Esophagus squamous epithelium (tissue), 4 donors: ENCODE measurements at regions not wholly inside any gene's neighbourhood (a gene's known extent, or its start where the extent isn't known, plus 50 kb on each side); places are given as distances from the start of the nearest gene placed in this dataset.

Source experiments
- POLR2A ChIP-seq, 4 donors: fragments of 450-650 bp; IDR thresholded peaks; one replicate each; pipeline ENCODE4 v1.6.1; 2017; ENCODE audit warnings: antibody characterized with exemption in 4 of 4, mild to moderate bottlenecking in 4 of 4, moderate library complexity in 3 of 4
- TF ChIP-seq, protein P1 (sequence below), 6 experiments: fragments of 450-650 bp in 4 of 6; fragments of 200-600 bp in 2 of 6; sonication (generic) in 2 of 6; IDR thresholded peaks; one replicate each; pipeline ENCODE4 v1.5.1; 2016 to 2019; ENCODE audit warnings: antibody characterized with exemption in 6 of 6, mild to moderate bottlenecking in 4 of 6, moderate library complexity in 4 of 6

DNA sequence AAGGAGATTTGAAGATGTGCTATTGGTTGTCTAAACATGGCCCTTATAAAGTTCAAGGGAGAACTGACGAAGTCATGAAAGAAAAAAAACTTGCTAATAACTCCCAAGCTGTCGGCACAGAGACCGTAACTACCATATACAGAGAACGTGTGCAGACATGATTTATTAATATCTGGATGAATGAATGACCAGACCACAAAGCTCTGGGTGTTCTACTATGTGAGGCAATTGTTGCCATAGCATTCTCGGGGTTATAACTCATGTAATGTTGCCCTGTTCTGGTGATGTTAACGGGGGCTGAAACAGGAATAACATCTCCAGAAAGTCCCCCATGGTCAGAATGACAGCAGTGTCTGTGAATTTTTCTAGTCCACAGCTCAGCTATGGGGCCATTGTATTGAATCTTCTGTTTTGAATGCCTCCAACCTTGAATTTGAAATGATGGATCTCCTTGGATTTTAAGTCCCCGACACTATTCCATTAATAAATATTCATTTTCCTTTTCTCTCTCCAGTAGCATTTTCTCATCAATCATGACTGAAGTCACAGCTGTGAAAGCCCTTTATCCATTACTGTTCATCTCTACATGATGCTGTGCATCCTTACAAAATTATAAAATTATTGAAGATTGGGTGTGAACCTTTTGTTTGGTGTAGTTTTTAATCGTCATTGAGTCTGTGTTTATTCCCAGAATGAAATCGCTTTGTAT, 483.4 kb upstream of the KLHL29 start:
- TF ChIP-seq, protein P1, sequence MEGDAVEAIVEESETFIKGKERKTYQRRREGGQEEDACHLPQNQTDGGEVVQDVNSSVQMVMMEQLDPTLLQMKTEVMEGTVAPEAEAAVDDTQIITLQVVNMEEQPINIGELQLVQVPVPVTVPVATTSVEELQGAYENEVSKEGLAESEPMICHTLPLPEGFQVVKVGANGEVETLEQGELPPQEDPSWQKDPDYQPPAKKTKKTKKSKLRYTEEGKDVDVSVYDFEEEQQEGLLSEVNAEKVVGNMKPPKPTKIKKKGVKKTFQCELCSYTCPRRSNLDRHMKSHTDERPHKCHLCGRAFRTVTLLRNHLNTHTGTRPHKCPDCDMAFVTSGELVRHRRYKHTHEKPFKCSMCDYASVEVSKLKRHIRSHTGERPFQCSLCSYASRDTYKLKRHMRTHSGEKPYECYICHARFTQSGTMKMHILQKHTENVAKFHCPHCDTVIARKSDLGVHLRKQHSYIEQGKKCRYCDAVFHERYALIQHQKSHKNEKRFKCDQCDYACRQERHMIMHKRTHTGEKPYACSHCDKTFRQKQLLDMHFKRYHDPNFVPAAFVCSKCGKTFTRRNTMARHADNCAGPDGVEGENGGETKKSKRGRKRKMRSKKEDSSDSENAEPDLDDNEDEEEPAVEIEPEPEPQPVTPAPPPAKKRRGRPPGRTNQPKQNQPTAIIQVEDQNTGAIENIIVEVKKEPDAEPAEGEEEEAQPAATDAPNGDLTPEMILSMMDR (IDR thresholded peaks at IDR 0.05) = no peak
- no peak for TF ChIP-seq POLR2A (IDR thresholded peaks at IDR 0.05)
